OCI-LY1 (cell line): ENCODE measurements at regions not wholly inside any gene's neighbourhood (a gene's known extent, or its start where the extent isn't known, plus 50 kb on each side); places are given as distances from the start of the nearest gene placed in this dataset.
"Not testable (repeated sequence)": the region's sequence is repeated elsewhere in the genome, so short reads cannot be mapped to it uniquely, and the experiment has no call there.

Source experiments
- H2AFZ ChIP-seq: fragments of 200-600 bp; sonication (generic), shearing (Covaris generic); 2 replicates; pipeline ENCODE4 v1.6.0; 2014; ENCODE audit warnings: antibody characterized with exemption, mild to moderate bottlenecking, low read length
- H3F3A ChIP-seq: fragments of 200-600 bp; sonication (generic), shearing (Covaris generic); 2 replicates; pipeline ENCODE4 v1.6.0; 2014; ENCODE audit warnings: mild to moderate bottlenecking, antibody characterized with exemption, low read length, moderate library complexity; ENCODE audit not compliant: insufficient read depth
- H3K27ac ChIP-seq: fragments of 200-600 bp; sonication (generic); 2 replicates; pipeline ENCODE4 v1.5.1; 2014; ENCODE audit warnings: low read length, mixed run types, mild to moderate bottlenecking, low read depth; ENCODE audit not compliant: poor library complexity, severe bottlenecking
- H3K27me3 ChIP-seq: fragments of 200-600 bp; sonication (generic); 2 replicates; pipeline ENCODE4 v1.6.0; 2014; ENCODE audit warnings: antibody characterized with exemption, mild to moderate bottlenecking, low read length, moderate library complexity; ENCODE audit not compliant: insufficient read depth
- H3K36me3 ChIP-seq: fragments of 200-600 bp; sonication (generic); 2 replicates; pipeline ENCODE4 v1.6.1; 2014; ENCODE audit warnings: mild to moderate bottlenecking, antibody characterized with exemption, low read length, moderate library complexity, mixed read lengths; ENCODE audit not compliant: insufficient read depth
- H3K4me1 ChIP-seq: fragments of 200-600 bp; sonication (generic); 2 replicates; pipeline ENCODE4 v1.5.1; 2014; ENCODE audit warnings: mild to moderate bottlenecking, low read length, moderate library complexity; ENCODE audit not compliant: insufficient read depth, severe bottlenecking
- H3K4me2 ChIP-seq: fragments of 200-600 bp; sonication (generic), shearing (Covaris generic); 2 replicates; pipeline ENCODE4 v1.6.1; 2014; ENCODE audit warnings: low read length
- H3K4me3 ChIP-seq: fragments of 200-600 bp; sonication (generic); 2 replicates; pipeline ENCODE4 v1.5.1; 2014; ENCODE audit warnings: low read length, low read depth, mild to moderate bottlenecking, mixed read lengths; ENCODE audit not compliant: poor library complexity, severe bottlenecking
- H3K79me2 ChIP-seq: fragments of 200-600 bp; shearing (Covaris generic); 2 replicates; pipeline ENCODE4 v1.6.1; 2016; ENCODE audit warnings: mixed run types, low read length, mixed read lengths; ENCODE audit not compliant: insufficient read depth
- H3K9ac ChIP-seq: fragments of 200-600 bp; sonication (generic), shearing (Covaris generic); 2 replicates; pipeline ENCODE4 v1.6.1; 2014; ENCODE audit warnings: mild to moderate bottlenecking, low read length, mixed read lengths
- H3K9me2 ChIP-seq: fragments of 200-600 bp; sonication (generic), shearing (Covaris generic); 2 replicates; pipeline ENCODE4 v1.6.1; 2014; ENCODE audit warnings: low read depth, mild to moderate bottlenecking, low read length, mixed read lengths
- H3K9me3 ChIP-seq: fragments of 200-600 bp; shearing (Covaris generic); 2 replicates; pipeline ENCODE4 v1.6.1; 2014; ENCODE audit warnings: low read length, mixed read lengths
- H4K20me1 ChIP-seq: fragments of 200-600 bp; sonication (generic), shearing (Covaris generic); 2 replicates; pipeline ENCODE4 v1.6.0; 2016; ENCODE audit warnings: mild to moderate bottlenecking, low read length; ENCODE audit not compliant: insufficient read depth
- CTCF ChIP-seq: fragments of 200-600 bp; sonication (generic), shearing (Covaris generic); IDR thresholded peaks from 2 replicates; pipeline ENCODE4 v1.5.1; 2017; ENCODE audit warnings: mild to moderate bottlenecking, antibody characterized with exemption, low read length, moderate library complexity, mixed read lengths
- EZH2 ChIP-seq: fragments of 200-600 bp; sonication (generic), shearing (Covaris generic); IDR thresholded peaks from 2 replicates; pipeline ENCODE4 v1.8.0; 2017; ENCODE audit warnings: borderline replicate concordance, mixed run types, mild to moderate bottlenecking, antibody characterized with exemption, low read length, moderate library complexity, mixed read lengths

GRCh38 chr21:27772816-27773215 lies 805.9 kb upstream of the ADAMTS5 start:
- Histone ChIP-seq H3K9me3 (no peaks in the 10 kb centered on the region), H3K79me2 (no peaks in the 10 kb centered on the region), H4K20me1 (no peaks in the 10 kb centered on the region), H3K4me2 (no peak overlapping the region), H3K36me3 (no peaks in the 10 kb centered on the region), H2AFZ (no peak overlapping the region), H3F3A (no peaks in the 10 kb centered on the region), H3K9ac (no peak overlapping the region), H3K9me2 (no peaks in the 10 kb centered on the region), H3K4me3 (no peak overlapping the region), H3K4me1 (no peaks in the 10 kb centered on the region), H3K27me3 (no peaks in the 10 kb centered on the region), H3K27ac (no peak overlapping the region)
- TF ChIP-seq EZH2 (no peak), CTCF (no peak)

DNA sequence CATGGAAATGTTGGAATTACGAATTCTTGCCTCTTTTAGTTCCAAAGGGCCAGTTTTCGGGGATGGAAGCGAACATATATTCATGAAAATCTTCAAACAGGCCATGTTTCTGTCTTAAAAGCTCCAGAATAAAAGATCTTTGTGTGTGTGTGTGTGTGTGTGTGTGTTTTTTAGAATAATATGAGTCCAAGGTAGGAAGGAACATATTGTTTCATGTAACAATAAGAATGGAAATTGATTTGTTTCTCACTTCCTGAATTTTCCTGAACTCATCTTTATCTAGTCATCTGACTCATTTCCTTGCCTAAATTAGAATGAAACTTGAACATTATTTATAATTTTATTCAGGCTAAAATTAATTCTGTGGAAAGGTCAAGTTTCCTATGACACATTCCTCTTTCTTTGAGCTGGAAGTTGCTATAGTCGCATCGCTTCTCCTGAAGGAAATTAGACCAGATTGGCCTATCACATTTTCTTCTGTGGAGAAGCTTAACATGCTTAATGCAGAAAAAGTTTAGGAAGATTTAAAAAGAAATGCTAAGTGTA lies 805.1 kb upstream of the ADAMTS5 start:
- no peaks in the 10 kb centered on the region for H3K27me3 ChIP-seq
- no peak for TF ChIP-seq CTCF
- no peak for TF ChIP-seq EZH2
- no peaks in the 10 kb centered on the region for H3K4me1 ChIP-seq
- no peak overlapping the region for H3K27ac ChIP-seq
- no peak overlapping the region for H2AFZ ChIP-seq
- H3F3A ChIP-seq: no peaks in the 10 kb centered on the region
- H3K9ac ChIP-seq: no peak overlapping the region
- no peak overlapping the region for H3K4me3 ChIP-seq
- no peak overlapping the region for H3K4me2 ChIP-seq
- no peaks in the 10 kb centered on the region for H4K20me1 ChIP-seq
- H3K79me2 ChIP-seq: no peaks in the 10 kb centered on the region
- no peaks in the 10 kb centered on the region for H3K36me3 ChIP-seq
- no peaks in the 10 kb centered on the region for H3K9me2 ChIP-seq
- no peaks in the 10 kb centered on the region for H3K9me3 ChIP-seq

GRCh38 chr21:27769763-27770162 lies 802.9 kb upstream of the ADAMTS5 start:
- Histone ChIP-seq H3K9me2 (no peaks in the 10 kb centered on the region), H2AFZ (no peak overlapping the region), H3K4me1 (no peaks in the 10 kb centered on the region), H3K27me3 (no peaks in the 10 kb centered on the region), H3F3A (no peaks in the 10 kb centered on the region), H3K4me2 (no peak overlapping the region), H3K9ac (no peak overlapping the region), H3K27ac (no peak overlapping the region), H3K79me2 (no peaks in the 10 kb centered on the region), H4K20me1 (no peaks in the 10 kb centered on the region), H3K9me3 (no peaks in the 10 kb centered on the region), H3K4me3 (no peak overlapping the region), H3K36me3 (no peaks in the 10 kb centered on the region)
- TF ChIP-seq CTCF: no peak
- no peak for TF ChIP-seq EZH2

DNA sequence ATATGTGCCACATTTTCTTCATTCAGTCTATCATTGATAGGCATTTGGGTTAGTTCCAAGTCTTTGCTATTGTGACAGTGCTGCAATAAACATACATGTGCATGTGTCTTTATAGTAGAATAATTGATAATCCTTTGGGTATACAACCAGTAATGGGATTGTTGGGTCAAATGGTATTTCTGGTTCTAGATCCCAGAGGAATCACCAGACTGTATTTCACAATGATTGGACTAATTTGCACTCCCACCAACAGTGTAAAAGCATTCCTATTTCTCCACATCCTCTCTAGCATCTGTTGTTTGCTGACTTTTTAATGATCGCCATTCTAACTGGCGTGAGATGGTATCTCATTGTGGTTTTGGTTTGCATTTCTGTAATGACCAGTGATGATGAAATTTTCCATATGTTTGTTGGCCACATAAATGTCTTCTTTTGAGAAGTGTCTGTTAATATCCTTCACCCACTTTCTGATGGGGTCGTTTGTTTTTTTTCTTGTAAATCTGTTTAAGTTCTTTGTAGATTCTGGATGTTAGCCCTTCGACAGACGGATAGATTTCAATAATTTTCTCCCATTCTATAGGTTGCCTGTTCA lies 801.3 kb upstream of the ADAMTS5 start:
- not testable (repeated sequence) for H4K20me1 ChIP-seq, H3K9me2 ChIP-seq, H3K9ac ChIP-seq, H3K27ac ChIP-seq, H3K4me1 ChIP-seq, H3F3A ChIP-seq, H3K9me3 ChIP-seq, H2AFZ ChIP-seq, H3K4me2 ChIP-seq, H3K4me3 ChIP-seq, H3K79me2 ChIP-seq, H3K27me3 ChIP-seq, H3K36me3 ChIP-seq
